GM18520 (cell line): ENCODE measurements at regions not wholly inside any gene's neighbourhood (a gene's known extent, or its start where the extent isn't known, plus 50 kb on each side); places are given as distances from the start of the nearest gene placed in this dataset.
"Not testable (repeated sequence)": the region's sequence is repeated elsewhere in the genome, so short reads cannot be mapped to it uniquely, and the experiment has no call there.

ENCODE experiments used
- ATAC-seq: cut with Tn5 transposase; IDR thresholded peaks from one replicate; pipeline ENCODE4 v1.9.1; 2021; ENCODE audit not compliant: unreplicated experiment

DNA sequence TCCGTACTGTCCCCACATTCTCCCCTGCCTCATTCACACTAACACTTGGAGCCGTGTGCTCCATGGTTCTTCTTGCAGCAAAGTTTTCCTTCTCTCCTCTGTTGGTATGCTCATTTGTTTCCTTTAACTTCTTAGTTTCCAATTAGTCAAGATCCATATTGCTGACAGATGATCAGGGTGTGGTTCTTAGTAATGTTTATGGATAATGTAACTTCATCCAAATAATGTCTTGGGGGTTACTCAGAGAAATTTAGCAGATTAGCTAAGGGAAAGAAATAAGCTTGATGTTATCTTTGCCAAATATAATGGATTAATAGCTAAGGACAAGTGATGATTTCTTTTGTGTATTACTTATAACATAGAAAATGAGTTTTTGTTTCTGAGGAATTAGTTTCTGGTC, 174.4 kb downstream of the NUFIP1 start:
- ATAC-seq, result no peak

DNA sequence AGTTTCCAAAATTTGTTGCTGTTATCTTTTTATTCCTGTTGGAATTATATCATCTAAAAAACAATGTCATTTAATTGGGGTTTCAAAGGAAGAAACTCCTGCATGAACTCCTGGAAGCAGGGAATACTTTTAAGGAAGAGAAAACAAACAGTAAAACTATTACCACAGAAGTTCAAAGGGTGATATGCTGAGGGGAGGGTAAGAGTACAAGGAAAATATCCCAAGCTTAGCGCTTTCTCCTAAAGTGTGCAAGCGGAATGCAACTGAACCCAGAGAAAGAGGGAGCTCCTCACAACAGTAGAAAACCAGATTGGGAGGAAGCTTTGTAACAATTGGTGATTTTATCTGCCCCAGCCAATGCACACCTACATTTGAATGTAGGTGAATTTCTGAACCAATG, 175.1 kb downstream of the NUFIP1 start:
- ATAC-seq, result no peak

DNA sequence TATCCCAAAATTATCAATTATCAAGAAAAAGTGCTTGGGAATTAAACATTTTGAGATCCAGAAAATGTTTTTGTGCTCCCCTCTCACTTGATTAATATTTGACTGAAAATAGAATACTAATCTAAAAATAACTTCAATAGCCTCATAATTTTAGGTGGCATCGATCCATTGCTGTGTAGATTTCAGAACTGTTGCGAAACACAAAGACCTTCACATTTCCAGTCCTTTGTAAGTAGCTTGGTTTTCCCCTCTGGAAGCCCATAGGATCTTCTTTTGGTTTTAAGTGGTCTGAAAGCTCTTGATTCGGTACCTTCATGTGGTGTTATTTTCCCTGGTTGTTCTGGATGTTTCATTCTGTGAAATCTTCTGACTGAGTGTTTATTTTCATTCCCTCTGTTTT, 176.5 kb downstream of the NUFIP1 start:
- no peak for ATAC-seq

DNA sequence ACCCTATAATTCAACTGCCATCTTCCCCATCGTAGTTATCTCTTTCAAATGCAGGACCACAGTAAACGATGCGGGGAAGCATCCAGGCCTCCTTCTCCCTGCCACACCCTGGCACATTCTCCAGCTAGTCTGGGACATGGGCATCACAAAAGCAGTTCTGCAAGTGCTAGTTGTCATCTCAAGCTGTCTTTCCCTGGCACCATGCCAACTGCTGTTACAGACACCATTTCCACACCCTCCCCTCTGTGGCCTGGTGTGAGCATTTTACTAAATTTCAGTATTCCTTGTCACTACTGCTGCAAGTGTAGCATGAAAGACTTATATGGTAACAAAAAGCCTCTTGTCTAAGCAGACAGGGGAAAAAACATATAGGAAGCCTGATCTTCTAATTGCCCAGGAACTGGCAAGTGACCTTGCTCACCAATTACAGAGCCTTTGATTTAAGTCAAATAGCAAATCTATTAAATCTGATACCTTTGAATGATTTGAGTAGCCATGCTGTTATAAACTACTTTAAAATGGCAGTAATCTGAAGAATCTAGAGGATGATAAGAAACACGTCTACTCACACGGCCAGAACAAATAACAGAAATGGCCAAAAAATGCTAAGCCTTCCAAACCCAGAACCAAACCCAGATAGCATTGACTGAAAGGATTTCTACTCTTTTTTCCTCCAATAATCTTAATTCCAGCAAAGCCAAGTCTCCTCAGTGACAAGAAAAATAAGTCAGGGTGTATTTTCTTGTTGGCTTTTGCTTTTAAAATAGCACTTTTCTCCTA, 179.0 kb downstream of the NUFIP1 start:
- no peak for ATAC-seq

DNA sequence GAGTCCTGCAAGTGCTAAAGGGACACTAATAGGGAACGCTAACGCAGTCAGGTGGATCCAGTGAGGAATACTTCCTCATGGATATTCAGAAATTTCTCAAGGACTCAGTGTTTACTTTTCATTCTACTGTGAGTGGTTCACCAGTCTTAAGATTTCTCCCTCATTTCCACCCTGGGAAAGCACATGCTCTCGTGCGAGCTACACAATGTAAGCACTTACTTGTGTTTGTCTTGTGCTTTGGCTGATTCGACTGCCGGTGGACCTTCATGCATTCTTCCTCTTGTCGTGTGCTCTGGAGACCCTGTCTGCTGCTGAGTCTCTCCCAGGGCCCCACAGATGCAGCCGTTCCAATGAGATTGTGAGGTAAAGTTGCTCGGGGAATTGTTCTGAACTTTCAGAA, 180.1 kb downstream of the NUFIP1 start:
- ATAC-seq, result no peak

DNA sequence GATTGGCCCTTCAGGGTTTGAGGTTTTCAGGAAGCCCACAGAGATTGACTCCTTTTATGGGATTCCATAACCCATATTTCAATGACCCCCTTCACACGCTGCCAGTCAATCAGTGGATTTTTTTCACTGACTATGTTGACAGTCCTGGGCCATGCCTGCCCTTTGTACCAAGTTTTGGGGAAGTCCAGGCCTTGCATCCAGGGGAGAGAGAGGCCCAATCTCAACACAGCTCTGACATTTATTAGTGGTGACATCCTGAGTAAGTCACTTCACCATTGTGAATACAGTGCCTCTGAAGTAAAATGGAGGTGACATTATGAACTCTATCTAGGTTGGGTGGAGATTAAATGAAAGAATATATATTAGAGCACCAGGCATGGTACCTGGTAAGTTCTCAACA, 181.1 kb downstream of the NUFIP1 start:
- no peak for ATAC-seq

DNA sequence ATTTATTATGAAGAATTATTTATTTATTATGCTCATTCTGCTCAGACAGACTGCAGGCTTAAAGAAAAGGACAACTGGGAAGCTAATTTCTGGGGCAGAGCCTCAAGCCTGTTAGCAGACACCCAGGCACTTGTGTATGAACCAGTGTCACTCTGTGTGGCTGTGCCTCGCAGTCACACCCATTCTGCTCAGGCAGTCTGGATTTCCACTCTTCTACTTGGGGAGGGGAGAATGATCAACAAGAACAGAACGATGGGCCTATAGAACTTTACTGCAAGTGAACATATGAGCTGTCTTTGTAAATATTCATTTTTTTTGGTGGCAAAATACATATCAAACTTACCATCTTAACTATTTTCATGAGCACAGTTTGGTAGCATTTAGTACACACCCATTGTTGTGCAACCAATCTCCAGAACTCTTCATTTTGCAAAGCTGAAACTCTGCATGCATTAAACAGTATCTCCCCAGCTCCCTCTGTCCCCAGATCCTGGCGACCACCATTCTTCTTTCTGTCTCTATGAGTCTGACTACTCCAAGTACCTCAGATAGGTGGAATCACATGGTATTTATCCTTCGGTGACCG, 181.7 kb downstream of the NUFIP1 start:
- no peak for ATAC-seq

DNA sequence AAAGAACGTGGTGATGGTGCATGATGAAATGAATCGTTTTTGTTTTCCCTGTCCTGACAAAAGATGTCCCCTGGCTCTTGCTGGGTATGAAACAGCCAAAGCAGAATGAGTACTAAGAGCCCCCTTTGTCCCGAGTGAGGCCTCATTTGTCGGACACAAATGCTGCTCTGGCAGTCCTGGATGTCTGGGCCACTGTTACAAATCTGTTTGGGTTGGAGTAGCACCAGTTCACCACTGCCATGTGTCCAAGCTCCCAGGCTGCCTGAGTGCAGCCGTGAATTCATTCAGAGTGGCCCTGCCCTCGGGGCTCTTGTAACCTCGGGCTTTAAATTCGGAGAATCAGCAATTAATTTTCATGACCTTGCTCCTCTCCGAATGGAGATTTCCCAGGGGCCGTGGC, 182.4 kb downstream of the NUFIP1 start:
- no peak for ATAC-seq

DNA sequence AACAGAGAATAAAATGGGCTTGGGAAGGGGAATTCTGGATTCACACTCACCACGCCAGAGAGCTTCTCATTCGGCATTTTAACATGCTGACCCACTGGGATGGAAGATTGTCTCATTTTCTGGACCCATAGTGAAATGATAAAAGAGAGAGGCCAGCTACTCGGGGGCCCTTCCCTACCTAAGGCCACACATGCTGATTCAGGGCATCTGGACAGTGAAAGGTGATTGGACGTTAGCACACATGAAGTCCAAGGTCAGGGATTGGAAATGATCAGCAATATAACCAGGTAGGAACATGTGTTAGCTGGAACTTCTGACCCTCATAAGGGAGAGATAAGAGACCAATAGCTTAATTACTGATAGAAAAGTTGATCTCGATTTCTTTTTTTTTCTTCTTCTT, 183.7 kb downstream of the NUFIP1 start:
- ATAC-seq, result no peak

DNA sequence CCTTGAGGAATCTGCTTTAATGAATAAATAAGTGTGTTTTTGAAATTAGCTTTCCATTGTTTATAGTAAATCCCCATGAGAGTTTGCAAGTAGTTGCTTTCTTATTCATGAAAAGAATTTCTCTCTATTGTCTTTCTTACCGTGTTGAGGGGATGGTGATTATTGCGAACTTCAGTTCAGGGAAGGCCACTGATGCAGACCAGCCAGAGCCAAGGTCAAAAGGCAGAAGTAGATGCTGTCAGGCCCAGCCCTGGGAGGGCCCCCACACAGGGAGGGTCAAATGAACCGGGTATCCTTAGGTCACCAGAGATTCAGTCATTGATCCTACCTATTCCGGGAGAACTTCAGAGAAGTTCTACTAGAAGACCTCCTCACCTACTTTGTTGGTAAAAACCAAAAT, 185.9 kb downstream of the NUFIP1 start:
- ATAC-seq, result no peak

DNA sequence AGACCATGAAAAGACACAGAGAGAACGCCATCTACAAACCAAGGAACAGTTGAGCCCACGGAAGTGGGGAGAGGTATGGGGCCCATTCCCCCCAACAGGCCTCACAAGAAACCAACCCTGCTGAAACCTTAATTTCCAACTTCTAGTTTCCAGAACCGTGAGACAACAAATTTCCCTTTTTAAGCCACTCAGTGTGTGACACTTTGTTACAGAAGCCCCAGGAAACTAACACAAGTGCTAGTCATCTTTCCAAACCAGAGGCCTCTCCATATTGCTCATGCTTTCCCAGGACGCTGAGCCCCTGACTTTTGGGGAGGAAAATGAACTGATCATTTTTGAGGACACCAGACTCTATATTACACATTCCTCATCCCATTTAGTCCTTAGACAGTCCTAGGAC, 186.8 kb downstream of the NUFIP1 start:
- ATAC-seq, result no peak

DNA sequence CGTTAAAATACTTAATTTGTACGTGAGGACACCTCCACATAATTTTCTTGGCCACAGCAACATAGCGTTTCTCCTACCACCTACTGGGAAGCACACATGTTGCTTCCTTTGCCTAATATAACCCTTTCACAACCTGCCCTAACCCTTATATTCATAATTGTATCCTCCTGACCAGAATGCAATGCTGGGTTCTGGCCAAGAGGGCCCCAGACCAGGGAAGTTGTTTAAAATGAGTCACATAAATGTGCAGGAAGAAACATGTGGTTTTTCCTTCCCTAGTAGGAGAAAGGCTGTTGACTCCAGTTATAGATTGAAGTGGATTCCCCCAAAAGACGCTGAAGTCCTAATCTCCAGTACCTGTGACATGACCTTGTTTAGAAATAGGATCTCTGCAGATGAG, 187.3 kb downstream of the NUFIP1 start:
- ATAC-seq, result no peak

DNA sequence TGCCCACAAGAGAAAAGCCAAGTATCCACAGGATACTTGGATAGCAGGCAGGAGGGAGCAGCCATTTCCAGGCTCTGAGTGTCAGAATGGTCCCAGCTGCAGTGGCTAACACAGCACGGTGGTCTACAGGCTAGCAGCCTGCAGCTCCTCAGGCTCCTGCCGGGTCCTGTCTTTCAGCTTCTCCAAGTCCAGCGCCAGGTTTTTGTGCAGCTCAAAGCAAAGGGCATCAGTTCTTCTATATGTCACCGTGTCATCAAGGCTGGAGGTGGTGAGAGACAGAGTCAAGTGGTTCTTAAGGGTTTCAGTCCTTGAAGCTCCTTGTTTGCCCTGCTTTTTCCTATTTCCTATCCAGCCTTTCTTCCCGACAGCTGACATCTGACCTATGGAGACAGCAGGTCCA, 188.6 kb downstream of the NUFIP1 start:
- ATAC-seq, result no peak

DNA sequence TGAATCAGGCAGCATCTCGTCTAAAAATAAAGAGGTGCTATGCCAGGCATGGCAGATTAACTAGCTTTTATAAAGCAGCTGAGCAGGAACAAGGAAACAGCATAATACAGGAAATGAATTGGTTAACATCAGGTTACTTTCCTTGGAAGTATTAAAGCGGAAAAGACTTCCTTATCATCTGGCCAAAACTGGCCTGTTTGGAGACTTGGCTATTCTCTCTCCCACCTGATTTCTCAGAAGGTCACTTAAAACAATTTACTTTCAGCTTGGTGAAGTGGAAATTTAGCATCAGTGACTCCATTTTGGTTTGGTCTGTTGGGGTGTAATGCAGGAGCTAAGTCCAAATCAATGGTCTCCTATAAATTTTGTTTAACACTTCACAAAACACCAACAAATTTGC, 191.6 kb downstream of the NUFIP1 start:
- no peak for ATAC-seq

DNA sequence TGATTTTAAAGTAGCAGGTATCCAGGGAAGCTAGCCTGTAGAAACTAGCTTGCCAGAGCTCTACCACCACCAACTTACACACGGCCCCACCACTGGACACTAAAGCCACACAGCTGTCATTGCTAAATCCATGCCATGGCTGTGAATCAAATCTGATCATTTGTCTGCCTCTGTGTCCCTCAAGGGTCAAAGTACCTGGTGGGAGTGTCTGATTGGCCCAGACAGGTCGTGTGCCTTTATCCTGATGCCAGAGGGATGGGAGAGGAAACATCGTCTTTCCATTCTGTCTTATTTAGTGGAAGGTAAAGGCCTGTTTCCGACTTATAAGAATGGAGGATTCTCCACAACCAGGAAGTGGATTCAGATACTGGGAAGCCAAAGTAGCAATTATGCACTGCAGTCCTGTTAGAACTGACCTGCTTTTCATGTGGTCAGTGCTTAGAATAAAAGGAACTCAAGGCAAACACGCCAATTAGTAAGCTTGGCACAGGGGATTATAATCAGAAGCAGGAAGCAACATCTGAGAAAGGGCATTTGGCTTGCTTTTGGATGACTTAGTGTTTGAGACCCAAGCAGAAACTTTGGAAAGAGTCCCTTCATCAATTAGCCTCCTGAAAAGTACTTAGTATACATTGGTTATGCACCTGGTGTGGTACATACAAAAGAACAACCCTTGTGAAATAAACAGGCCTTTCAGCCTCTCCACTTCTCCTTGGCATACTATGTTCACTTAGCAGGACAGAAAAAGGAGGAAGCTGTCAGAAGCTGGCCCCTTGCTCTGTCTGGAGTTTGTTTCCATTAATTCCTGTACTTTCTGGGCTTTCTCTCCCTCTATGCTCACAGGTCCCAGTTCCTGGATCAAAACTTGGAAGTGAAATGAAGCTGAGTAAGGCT, 192.4 kb downstream of the NUFIP1 start:
- ATAC-seq, result no peak

DNA sequence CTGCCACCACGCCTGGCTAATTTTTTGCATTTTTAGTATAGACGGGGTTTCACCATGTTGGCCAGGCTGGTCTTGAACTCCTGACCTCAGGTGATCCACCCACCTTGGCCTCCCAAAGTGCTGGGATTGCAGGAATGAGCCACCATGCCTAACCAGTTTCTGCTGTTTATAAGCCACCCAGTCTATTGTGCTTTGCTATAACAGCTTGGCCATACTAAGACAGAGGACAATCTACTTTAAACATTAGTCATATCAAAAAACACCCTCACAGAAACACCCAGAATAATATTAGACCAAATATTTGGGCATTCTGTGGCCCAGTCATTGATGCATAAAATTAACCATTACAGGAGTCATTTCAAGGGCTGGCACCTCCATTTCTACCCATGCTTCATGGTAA, 193.2 kb downstream of the NUFIP1 start:
- not testable (repeated sequence) for ATAC-seq

DNA sequence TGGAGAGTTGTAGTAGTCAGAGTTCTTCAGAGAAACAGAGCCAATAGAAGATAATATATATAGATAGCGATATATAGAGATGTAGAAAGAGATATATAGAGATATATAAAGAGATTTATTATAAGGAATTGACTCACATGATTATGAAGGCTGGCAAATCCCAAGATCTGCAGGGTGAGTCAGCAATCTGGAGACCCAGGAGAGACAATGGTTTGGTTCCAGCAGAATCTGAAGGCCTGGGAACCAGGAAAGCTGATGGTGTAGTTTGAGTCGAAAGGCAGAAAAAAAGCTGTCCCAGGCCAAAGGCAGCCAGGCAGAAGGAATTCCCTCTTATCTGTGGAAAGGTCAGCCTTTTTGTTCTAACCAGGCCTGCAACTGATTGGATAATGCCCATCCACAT, 194.1 kb downstream of the NUFIP1 start:
- ATAC-seq, result no peak

DNA sequence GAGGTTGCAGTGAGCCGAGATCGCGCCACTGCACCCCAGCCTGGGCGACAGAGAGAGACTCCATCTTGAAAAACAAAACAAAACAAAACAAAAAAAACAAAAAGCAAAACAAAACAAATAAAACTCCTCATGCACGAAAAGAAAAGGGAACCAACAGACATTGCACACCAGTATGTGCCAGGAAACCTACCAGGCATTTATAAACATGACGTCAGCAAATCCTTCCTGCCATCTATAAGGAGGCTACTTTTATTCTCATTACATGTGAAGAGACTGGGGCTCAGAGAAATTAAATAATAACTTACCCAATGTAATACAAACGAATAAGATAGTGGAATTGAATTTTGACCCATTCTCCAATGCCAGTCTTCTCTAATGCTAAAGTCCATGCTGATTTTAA, 197.2 kb downstream of the NUFIP1 start:
- ATAC-seq, result no peak

DNA sequence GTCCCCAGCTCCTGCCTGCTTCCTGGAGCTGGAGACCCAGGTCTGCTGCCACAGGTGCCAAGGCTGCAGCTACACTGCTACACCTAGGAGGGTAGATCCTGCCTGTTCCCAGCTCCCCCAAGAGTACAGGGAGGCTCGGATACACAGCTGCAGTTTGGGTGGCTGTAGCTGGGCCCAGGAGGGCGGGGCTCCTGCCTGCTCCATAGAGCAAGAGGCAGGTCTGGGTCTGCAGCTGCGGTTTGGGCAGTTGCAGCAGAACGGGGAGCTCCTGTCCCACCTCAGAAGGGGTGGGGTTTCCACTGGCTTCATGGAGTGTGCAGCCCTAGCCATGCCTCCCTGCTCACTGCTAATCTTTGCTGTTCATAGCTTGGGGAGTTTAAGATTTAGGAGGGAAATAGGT, 199.0 kb downstream of the NUFIP1 start:
- ATAC-seq, result no peak

DNA sequence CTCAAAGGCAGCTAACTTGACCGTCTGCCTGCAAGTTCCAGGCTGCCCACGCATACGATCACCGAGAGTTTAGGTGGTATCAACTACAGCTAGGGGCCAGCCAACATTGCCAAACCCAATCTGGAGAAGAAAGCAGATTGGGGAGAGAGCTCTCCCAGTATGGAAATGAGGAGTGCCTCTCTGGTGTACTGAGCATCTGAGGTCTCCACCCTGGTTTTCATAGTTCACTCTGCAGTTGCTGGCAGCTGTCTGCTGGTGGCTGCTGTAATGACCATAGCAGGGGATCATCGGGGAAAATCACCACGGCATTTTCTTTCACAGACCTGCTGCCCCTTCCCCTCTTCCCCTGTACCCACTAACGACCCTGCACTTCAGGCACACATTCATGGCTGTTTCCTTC, 201.7 kb downstream of the NUFIP1 start:
- no peak for ATAC-seq

DNA sequence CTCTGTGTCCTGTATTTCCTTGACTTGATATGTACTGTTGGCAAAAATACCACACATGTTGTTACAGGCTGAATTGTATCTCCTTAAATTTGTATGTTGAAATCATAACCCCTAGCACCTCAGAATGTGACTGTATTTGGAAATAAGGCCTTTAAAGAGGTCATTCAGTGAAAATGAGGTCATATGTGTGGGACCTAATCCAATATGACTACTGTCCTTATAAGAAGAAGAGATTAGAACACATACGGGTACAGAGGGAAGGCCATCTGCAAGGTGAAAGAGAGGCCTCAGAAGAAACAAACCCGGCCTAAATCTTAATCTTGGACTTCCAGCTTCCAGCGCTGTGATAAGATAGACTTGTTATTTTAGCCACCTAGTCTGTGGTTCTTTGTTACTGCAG, 202.5 kb downstream of the NUFIP1 start:
- no peak for ATAC-seq

DNA sequence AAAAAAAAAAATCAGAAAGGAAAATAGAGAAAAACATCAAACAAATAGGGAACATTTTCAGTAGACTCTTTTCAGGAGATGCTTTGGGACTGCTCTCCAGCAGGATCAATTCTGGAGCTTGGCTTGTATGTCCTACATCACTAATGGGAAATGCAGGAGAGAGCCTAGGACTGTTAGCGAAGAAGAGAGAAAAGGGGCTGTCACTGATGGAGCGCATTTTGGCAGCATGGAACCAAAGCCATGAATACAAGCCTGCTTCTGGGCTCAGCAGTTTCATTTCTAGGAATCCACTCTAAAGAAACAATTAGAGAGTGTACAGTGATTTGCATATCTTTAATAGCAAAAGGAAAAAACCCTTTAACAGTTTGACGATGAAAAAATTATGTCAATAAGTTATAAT, 203.9 kb downstream of the NUFIP1 start:
- ATAC-seq, result no peak
